ENCODE measurements at regions not wholly inside any gene's neighbourhood (a gene's known extent, or its start where the extent isn't known, plus 50 kb on each side); places are given as distances from the start of the nearest gene placed in this dataset.

DNA sequence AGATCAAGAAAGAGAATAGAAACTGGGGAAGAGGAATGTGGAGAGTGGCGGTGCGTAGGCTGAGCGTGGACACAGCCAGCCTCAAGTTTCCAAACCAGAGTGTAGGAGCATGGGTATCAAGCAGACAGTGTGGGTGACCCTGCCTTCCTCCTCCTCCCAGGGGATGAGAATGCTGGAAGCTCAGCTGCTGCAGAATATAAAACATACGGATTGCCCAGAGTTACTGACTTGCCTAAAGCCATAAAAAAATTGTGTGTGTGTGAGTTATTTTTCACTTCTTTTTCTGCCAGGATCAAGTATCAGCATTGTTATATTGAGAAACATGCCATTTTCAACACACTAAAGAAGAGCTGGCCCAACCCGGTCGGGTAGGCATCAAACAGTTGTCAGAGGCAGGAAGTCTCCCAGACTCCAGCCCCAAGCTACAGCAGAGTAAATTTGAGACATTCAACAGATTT is 333.3 kb upstream of the ACVR2A start:
- TF ChIP-seq, protein P1, sequence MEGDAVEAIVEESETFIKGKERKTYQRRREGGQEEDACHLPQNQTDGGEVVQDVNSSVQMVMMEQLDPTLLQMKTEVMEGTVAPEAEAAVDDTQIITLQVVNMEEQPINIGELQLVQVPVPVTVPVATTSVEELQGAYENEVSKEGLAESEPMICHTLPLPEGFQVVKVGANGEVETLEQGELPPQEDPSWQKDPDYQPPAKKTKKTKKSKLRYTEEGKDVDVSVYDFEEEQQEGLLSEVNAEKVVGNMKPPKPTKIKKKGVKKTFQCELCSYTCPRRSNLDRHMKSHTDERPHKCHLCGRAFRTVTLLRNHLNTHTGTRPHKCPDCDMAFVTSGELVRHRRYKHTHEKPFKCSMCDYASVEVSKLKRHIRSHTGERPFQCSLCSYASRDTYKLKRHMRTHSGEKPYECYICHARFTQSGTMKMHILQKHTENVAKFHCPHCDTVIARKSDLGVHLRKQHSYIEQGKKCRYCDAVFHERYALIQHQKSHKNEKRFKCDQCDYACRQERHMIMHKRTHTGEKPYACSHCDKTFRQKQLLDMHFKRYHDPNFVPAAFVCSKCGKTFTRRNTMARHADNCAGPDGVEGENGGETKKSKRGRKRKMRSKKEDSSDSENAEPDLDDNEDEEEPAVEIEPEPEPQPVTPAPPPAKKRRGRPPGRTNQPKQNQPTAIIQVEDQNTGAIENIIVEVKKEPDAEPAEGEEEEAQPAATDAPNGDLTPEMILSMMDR (IDR thresholded peaks at IDR 0.05) = no peak
- no peak for TF ChIP-seq POLR2AphosphoS5 (IDR thresholded peaks at IDR 0.05)
- no peak for TF ChIP-seq POLR2A (IDR thresholded peaks at IDR 0.05)
